ENCODE measurements at regions not wholly inside any gene's neighbourhood (a gene's known extent, or its start where the extent isn't known, plus 50 kb on each side); places are given as distances from the start of the nearest gene placed in this dataset.
"Not testable (repeated sequence)": the region's sequence is repeated elsewhere in the genome, so short reads cannot be mapped to it uniquely, and the experiment has no call there.

DNA sequence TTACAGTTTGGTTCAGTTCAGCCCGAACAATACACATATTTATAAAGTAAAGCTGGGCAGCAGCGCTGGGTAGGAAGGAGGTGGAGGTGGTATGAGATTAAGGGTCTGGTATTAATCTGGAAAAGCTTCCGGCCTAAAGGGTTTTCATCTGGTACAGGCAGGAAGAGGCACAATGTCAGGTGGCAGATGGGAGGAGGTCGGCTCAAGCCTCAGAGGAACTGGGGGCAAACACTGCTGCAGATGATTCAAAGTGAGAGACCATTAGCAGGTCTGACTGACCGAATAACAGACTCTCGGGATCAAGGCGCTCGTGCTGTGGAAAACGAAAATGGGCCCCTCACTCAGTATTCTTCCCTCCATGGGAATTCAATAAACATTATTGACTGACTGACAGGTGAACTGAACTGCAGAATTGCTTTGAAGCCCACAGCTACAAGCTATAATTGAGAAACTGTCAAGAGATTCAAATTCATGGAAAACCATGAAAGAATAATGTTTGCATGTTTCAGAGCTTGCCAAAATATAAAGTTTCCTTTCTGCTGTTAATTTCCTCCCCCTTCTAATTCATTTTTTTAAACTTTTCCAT lies 75.3 kb downstream of the TMEM167A start:
- H3K9ac ChIP-seq (ENCODE audit: low read depth, low read length): no peak overlapping the region
- H3K9me3 ChIP-seq (ENCODE audit: control insufficient read depth, insufficient read depth, low read length): no peaks in the 10 kb centered on the region
- peaks cover 40% of the 10 kb centered on the region for H3K4me1 ChIP-seq (ENCODE audit: insufficient read depth, low read length)
- no peaks in the 10 kb centered on the region for H3K36me3 ChIP-seq (ENCODE audit: insufficient read depth, low read length)

DNA sequence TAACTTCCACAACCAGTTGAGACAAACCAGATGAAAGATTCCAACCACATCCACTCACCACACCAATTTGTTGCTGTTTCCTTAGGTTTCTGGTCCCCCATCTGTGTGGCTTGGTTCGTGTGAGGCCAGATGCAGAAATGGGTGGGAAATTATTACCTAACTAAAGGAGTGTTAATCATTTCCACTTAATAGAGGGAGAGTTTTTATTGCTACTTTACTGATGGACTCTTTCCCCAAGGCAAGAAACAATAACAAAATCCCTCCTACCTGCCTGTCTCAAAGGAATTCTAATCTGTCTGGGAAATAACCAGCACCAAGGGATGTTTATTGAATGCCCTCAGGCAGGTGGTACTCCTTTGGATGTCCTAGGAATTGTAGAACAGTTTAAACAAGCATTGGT lies 76.3 kb downstream of the TMEM167A start:
- H3K9me3 ChIP-seq (ENCODE audit: control insufficient read depth, insufficient read depth, low read length): no peaks in the 10 kb centered on the region
- H3K9ac ChIP-seq (ENCODE audit: low read depth, low read length): no peak overlapping the region
- peaks cover 40% of the 10 kb centered on the region for H3K4me1 ChIP-seq (ENCODE audit: insufficient read depth, low read length)
- no peaks in the 10 kb centered on the region for H3K36me3 ChIP-seq (ENCODE audit: insufficient read depth, low read length)

DNA sequence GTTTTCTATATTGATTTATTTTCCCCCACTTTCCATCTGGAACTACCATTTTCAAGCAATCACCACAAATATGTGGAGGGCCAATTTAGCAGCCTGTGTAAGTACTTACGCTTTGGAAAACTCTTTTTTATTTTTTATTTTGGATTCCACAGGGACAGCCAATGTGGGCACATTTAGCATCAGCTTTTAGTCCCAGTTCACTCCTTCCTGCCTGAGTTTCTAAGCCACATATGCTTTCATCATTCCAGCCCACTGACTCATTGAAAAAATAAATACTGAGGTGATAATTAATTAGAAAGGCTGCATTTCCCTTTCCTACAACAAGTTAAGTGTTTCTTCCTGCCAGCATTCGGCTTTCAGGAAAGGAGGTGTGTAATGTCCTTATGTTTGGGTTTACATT lies 76.8 kb downstream of the TMEM167A start:
- Histone ChIP-seq H3K9me3 (ENCODE audit: control insufficient read depth, insufficient read depth, low read length) (no peaks in the 10 kb centered on the region), H3K9ac (ENCODE audit: low read depth, low read length) (no peak overlapping the region), H3K36me3 (ENCODE audit: insufficient read depth, low read length) (no peaks in the 10 kb centered on the region), H3K4me1 (ENCODE audit: insufficient read depth, low read length) (peaks cover 40% of the 10 kb centered on the region)

DNA sequence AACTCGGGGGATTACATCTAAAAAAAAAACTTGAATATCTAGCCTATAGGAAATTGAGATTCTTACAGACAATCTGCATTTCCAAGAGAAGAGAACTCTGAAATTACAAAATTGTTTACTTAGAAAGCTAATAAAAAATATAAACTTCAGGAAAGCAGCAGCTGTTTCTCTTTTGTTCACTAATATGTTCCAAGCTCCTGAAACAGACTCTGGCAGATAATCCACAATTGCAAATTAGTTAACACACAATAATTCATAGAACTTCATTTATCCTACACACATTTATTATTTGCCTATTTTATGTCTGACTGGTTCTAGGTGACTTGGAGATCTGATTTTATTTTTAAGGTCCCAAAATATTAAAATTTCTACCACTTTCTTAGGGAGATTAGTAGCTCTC lies 83.8 kb downstream of the TMEM167A start:
- Histone ChIP-seq H3K4me1 (ENCODE audit: insufficient read depth, low read length) (no peaks in the 10 kb centered on the region), H3K36me3 (ENCODE audit: insufficient read depth, low read length) (no peaks in the 10 kb centered on the region), H3K9me3 (ENCODE audit: control insufficient read depth, insufficient read depth, low read length) (no peaks in the 10 kb centered on the region), H3K9ac (ENCODE audit: low read depth, low read length) (no peak overlapping the region)

DNA sequence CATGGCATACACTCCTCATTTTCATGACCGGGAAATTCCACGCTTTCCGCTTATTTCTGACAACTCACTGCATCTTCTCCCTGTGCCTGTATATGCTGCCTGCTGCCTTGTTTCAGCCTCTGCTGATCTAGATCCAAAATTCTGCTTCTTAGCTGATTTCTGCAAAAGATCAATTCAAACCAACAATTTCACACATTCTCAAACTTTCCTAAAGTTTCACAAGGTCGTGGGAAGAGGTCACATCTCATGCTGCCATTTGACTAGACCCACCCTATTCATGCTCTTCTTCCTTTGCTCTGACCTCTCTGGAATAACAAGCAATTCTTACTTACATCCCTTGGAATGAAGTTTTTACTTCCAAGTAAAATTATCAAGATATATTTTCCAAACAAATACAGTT lies 84.5 kb downstream of the TMEM167A start:
- no peaks in the 10 kb centered on the region for H3K4me1 ChIP-seq (ENCODE audit: insufficient read depth, low read length)
- no peaks in the 10 kb centered on the region for H3K36me3 ChIP-seq (ENCODE audit: insufficient read depth, low read length)
- H3K9ac ChIP-seq (ENCODE audit: low read depth, low read length): no peak overlapping the region
- no peaks in the 10 kb centered on the region for H3K9me3 ChIP-seq (ENCODE audit: control insufficient read depth, insufficient read depth, low read length)

DNA sequence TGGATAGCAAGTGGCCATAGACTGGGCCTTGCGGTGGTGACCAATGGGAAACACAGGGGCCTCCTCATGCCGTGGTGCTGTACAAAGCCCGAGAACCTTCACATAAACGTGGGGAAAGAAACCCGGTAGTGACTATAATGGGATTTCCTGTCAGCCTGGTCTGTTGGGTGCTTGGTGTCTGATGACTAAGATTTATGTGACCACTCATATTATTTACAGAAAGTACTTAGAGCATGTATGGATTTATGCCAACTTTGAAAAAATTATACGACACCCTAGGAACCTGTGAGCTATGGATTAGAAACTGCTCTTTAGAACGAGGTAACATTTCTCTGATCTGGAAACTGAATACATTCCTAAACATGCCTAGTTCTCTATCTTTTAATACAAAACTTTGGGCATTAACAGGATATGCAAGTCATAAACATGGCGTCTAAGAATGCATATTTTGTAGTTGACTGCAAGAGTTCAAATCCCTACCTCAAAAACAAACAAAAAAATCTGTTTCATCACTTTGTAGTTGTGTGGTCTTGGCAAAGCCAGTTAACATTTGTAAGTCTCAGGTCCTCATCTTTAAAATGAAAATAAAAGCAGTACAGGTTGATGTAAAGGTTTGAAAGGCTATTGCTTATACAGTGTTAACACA lies 85.4 kb downstream of the TMEM167A start:
- Histone ChIP-seq H3K9ac (ENCODE audit: low read depth, low read length) (no peak overlapping the region), H3K36me3 (ENCODE audit: insufficient read depth, low read length) (no peaks in the 10 kb centered on the region), H3K4me1 (ENCODE audit: insufficient read depth, low read length) (no peaks in the 10 kb centered on the region), H3K9me3 (ENCODE audit: control insufficient read depth, insufficient read depth, low read length) (no peaks in the 10 kb centered on the region)

DNA sequence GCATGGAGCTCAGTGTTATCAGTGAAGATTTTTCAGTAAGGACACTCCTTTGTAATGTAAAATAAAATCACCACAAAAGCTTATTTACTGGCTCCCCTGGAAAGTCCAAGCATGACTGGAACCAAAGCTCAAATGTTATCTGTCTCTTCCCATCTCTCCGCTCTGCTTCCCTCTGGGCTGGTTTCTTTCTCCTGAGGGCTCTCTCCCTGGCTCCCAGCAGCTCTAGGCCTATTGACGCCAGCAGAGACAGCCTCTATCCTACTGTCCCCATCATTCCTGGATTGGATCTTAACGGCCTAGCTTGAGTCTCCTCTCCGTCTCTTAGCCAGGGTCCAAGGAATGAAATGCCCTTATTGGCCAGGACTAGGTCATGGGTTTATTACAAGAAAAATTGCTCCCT lies 86.1 kb downstream of the TMEM167A start:
- no peaks in the 10 kb centered on the region for H3K9me3 ChIP-seq (ENCODE audit: control insufficient read depth, insufficient read depth, low read length)
- H3K4me1 ChIP-seq (ENCODE audit: insufficient read depth, low read length): no peaks in the 10 kb centered on the region
- no peaks in the 10 kb centered on the region for H3K36me3 ChIP-seq (ENCODE audit: insufficient read depth, low read length)
- no peak overlapping the region for H3K9ac ChIP-seq (ENCODE audit: low read depth, low read length)

DNA sequence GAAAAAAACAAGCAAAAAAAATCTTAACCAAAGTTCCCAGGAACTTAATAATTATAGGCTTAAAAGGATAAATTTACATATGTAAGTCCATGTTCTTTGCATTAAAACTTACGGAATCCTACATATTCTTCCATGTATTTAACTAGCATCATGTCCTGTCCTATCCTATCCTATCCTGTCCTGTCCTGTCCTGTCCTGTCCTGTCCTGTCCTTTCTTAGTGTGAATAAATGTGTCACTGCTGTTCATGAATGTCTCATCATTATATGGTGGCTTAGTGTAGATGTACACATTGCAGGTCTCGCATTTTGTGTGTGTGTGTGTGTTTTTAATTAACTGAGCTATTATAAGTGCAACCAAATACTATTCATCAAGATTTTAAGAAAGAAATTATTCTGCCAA lies 90.0 kb downstream of the TMEM167A start:
- H3K36me3 ChIP-seq (ENCODE audit: insufficient read depth, low read length): no peaks in the 10 kb centered on the region
- no peak overlapping the region for H3K9ac ChIP-seq (ENCODE audit: low read depth, low read length)
- H3K4me1 ChIP-seq (ENCODE audit: insufficient read depth, low read length): peaks cover 18% of the 10 kb centered on the region
- no peaks in the 10 kb centered on the region for H3K9me3 ChIP-seq (ENCODE audit: control insufficient read depth, insufficient read depth, low read length)

DNA sequence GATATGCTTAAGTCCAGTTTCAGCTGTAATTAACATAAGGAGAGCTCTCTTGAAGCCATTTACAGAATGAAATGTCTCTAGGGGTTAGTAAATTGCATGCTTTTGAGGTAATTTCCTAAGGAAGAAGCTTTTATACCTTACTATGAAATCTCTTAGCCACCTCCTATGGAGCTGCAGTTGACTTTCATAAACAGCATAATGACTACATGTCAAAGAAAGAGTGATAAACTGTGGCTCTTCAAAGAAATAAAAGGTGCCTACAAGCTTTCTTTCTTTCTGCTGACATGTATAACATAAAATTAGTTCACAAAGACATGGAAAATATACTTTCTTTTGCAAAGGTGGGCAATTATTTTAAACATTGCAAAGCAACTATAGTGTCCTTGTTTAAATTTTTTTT lies 90.8 kb downstream of the TMEM167A start:
- H3K9ac ChIP-seq (ENCODE audit: low read depth, low read length): no peak overlapping the region
- no peaks in the 10 kb centered on the region for H3K36me3 ChIP-seq (ENCODE audit: insufficient read depth, low read length)
- H3K9me3 ChIP-seq (ENCODE audit: control insufficient read depth, insufficient read depth, low read length): no peaks in the 10 kb centered on the region
- H3K4me1 ChIP-seq (ENCODE audit: insufficient read depth, low read length): peaks cover 18% of the 10 kb centered on the region

DNA sequence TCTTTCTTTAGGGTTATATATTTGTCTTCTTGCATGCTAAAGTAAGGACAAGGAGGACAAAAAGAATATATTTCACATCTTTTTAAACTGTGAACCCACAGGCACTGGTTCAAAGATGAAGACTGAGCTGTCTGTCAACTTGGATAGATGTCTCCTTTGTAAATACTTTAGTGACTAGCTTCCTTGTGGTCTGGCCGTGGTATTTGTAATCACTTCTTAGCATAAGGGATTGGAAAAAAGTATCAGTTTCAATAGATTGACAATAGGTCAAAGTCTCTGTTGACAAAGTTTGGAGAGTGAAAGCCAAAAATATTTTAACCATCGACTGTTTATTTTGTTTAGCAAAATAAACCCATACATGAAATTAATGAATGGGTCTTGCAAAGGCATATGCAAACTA lies 91.4 kb downstream of the TMEM167A start:
- Histone ChIP-seq H3K9ac (ENCODE audit: low read depth, low read length) (no peak overlapping the region), H3K4me1 (ENCODE audit: insufficient read depth, low read length) (peaks cover 18% of the 10 kb centered on the region), H3K9me3 (ENCODE audit: control insufficient read depth, insufficient read depth, low read length) (no peaks in the 10 kb centered on the region), H3K36me3 (ENCODE audit: insufficient read depth, low read length) (no peaks in the 10 kb centered on the region)

DNA sequence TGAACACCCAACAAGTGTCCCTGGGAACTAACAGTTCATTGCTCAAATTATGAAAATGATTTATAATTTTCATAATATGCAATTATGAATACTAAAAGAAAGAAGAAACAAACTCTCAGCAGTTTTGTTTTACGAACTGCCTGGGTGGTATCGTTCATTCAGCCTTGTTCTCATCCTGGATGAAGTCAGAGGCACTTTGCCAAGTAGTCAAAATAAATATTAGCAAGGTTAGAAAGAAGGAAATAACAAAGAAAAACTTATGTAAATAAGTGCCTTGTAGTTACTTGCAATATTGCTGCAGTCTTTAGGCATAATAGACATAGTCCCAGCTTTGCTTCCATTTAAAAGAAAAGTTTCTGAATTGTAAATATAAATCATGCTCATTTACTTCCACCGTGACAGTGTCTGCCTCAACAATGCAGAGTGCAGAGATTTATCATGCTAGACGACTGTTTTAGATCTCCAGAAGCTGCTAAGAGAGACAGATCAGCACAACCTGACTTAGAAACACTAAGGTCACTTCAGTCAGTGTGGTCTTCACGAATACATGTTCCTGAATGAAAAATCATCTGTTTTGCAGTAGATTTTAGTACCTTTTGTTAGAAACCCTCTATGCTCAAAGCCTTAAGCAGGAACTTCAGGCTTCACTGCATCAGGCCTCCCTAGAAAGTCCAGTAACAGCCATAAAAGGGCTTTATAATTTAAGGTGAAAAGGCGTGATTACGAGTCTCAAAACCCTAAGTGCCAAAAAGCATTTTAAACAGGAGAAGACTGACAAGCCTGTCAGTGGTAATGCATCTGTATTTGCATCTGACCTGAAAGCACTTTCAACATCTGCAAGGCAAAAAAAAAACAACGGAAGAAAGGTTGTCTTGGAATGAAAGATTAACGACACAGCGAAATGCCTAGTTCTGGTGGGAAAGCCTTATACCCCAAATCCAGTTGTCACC lies 92.1 kb downstream of the TMEM167A start:
- Histone ChIP-seq H3K9me3 (ENCODE audit: control insufficient read depth, insufficient read depth, low read length) (no peaks in the 10 kb centered on the region), H3K36me3 (ENCODE audit: insufficient read depth, low read length) (no peaks in the 10 kb centered on the region), H3K4me1 (ENCODE audit: insufficient read depth, low read length) (peaks cover 18% of the 10 kb centered on the region), H3K9ac (ENCODE audit: low read depth, low read length) (no peak overlapping the region)

DNA sequence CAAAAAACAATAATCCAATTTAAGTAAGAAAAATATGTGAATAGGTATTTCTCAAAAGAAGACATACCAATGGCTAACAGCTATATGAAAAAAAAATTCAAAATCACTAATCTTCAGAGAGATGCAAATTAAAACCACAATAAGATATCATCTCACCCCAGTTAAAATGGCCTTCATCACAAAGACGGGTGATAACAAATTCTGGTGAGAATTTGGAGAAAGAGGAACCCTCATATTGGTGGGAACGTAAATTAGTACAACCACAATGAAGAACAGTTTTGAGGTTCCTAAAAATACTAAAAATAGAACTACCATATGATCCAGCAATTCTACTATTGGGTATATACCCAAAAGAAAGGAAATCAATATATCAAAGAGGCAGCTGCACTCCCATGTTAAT lies 94.3 kb downstream of the TMEM167A start:
- Histone ChIP-seq H3K9me3 (ENCODE audit: control insufficient read depth, insufficient read depth, low read length) (peaks cover 3% of the 10 kb centered on the region; the same call in 1 of the 2 replicates), H3K36me3 (ENCODE audit: insufficient read depth, low read length) (no peaks in the 10 kb centered on the region), H3K9ac (ENCODE audit: low read depth, low read length) (no peak overlapping the region), H3K4me1 (ENCODE audit: insufficient read depth, low read length) (peaks cover 18% of the 10 kb centered on the region)

DNA sequence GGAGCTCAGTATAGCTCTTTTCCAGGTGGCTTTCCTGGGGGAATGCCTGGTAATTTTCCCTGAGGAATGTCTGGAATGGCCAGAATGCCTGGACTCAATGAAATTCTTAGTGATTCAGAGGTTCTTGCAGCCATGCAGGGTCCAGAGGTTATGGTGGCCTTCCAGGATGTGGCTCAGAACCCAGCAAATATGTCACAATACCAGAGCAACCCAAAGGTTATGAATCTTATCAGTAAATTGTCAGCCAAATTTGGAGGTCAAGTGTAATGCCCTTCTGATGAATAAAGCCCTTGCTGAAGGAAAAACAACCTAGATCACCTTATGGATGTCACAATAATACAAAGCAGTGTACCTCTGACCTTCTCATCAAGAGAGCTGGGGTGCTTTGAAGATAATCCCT lies 100.3 kb downstream of the TMEM167A start:
- not testable (repeated sequence) for H3K9ac ChIP-seq (ENCODE audit: low read depth, low read length); H3K36me3 ChIP-seq (ENCODE audit: insufficient read depth, low read length); H3K4me1 ChIP-seq (ENCODE audit: insufficient read depth, low read length); H3K9me3 ChIP-seq (ENCODE audit: control insufficient read depth, insufficient read depth, low read length)

DNA sequence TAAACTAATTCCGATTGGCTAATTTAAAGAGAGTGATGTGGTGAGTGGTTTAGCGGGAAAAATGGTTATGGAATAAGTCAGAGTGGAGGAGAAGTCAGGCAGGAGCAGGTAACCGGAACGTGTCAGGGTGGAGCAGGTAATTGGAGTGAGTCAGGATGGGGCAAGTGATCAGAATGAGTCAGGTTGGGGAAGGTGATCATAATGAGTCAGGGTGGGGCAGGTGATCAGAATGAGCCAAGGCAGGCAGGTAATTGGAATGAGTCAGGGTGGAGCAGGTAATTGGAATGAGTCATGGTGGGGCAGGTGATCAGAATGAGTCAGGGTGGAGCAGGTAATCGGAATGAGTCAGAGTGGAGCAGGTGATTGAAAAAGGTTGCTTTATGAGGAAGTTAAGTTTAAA lies 101.4 kb downstream of the TMEM167A start:
- Histone ChIP-seq H3K36me3 (ENCODE audit: insufficient read depth, low read length) (no peaks in the 10 kb centered on the region), H3K9ac (ENCODE audit: low read depth, low read length) (no peak overlapping the region), H3K9me3 (ENCODE audit: control insufficient read depth, insufficient read depth, low read length) (peaks cover 7% of the 10 kb centered on the region), H3K4me1 (ENCODE audit: insufficient read depth, low read length) (no peaks in the 10 kb centered on the region)

DNA sequence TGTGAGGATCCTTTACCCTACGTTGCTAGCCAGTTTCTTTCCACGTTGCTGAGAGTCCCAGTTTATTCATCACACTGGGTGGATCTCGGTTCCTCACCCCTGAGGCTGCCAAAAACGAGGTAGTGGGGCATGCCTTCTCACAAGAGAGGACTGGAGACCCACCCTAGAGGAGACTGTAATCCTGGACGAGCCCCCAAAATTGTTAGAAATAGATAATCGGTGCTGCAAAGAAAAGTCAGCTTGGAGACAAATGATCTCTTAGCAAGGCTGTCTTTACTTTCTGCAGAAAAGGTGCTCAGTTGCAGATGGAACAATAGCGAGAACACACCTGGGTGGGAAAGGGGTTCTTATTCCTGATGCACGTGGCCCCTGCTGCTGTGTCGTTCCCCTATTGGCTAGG lies 101.8 kb downstream of the TMEM167A start:
- Histone ChIP-seq H3K9ac (ENCODE audit: low read depth, low read length) (no peak overlapping the region), H3K36me3 (ENCODE audit: insufficient read depth, low read length) (no peaks in the 10 kb centered on the region), H3K4me1 (ENCODE audit: insufficient read depth, low read length) (no peaks in the 10 kb centered on the region), H3K9me3 (ENCODE audit: control insufficient read depth, insufficient read depth, low read length) (peaks cover 7% of the 10 kb centered on the region)

All from ES-I3 (cell line).